Forelimb muscle (tissue), 1 donor: ENCODE measurements at regions not wholly inside any gene's neighbourhood (a gene's known extent, or its start where the extent isn't known, plus 50 kb on each side); places are given as distances from the start of the nearest gene placed in this dataset.
"Not testable (repeated sequence)": the region's sequence is repeated elsewhere in the genome, so short reads cannot be mapped to it uniquely, and the experiment has no call there.

Experiments
- DNase-seq: peaks from one replicate; pipeline ENCODE4 v3.0.0-alpha.2; 2013; ENCODE audit warnings: low read depth

- DNase-seq, result no peak
Measured at GRCh38 chrX:94600077-94600476, 926.1 kb downstream of the FAM133A start.

GRCh38 chrX:94612140-94612539 is 938.1 kb downstream of the FAM133A start:
- DNase-seq, result no peak

GRCh38 chrX:94633237-94633636 is 959.2 kb downstream of the FAM133A start:
- DNase-seq, result no peak

- no peak for DNase-seq
Measured at GRCh38 chrX:94635003-94635402, 961.0 kb downstream of the FAM133A start.

GRCh38 chrX:94645726-94646125 is 971.7 kb downstream of the FAM133A start:
- DNase-seq, result no peak

- DNase-seq, result no peak
Measured at GRCh38 chrX:94655180-94655579, 981.2 kb downstream of the FAM133A start.

GRCh38 chrX:94662689-94663088 is 988.7 kb downstream of the FAM133A start:
- DNase-seq, result no peak

GRCh38 chrX:94676285-94676684 is 1002.3 kb downstream of the FAM133A start:
- DNase-seq, result no peak

- no peak for DNase-seq
Measured at GRCh38 chrX:94686071-94686470, 1012.1 kb downstream of the FAM133A start.

GRCh38 chrX:94695910-94696309 is 1021.9 kb downstream of the FAM133A start:
- no peak for DNase-seq

- not testable (repeated sequence) for DNase-seq
Measured at GRCh38 chrX:94704348-94705256, 1030.6 kb downstream of the FAM133A start.

- DNase-seq, result no peak
Measured at GRCh38 chrX:94721386-94721785, 1047.4 kb downstream of the FAM133A start.

- DNase-seq, result no peak
Measured at GRCh38 chrX:94722578-94722977, 1048.6 kb downstream of the FAM133A start.

GRCh38 chrX:94742772-94743171 is 1068.8 kb downstream of the FAM133A start:
- no peak for DNase-seq

- DNase-seq, result no peak
Measured at GRCh38 chrX:94743478-94743877, 1069.5 kb downstream of the FAM133A start.

- DNase-seq, result no peak
Measured at GRCh38 chrX:94744786-94745185, 1070.8 kb downstream of the FAM133A start.

GRCh38 chrX:94751611-94752010 is 1077.6 kb downstream of the FAM133A start:
- DNase-seq, result no peak

GRCh38 chrX:94752434-94753169 is 1078.6 kb downstream of the FAM133A start:
- DNase-seq, result no peak

GRCh38 chrX:94758130-94758529 is 1084.1 kb downstream of the FAM133A start:
- DNase-seq, result no peak

- DNase-seq, result no peak
Measured at GRCh38 chrX:94775640-94776039, 1101.6 kb downstream of the FAM133A start.

- DNase-seq, result no peak
Measured at GRCh38 chrX:94813541-94813940, 1139.5 kb downstream of the FAM133A start.

GRCh38 chrX:94814216-94814615 is 1140.2 kb downstream of the FAM133A start:
- no peak for DNase-seq

GRCh38 chrX:94830717-94831116 is 1156.7 kb downstream of the FAM133A start:
- no peak for DNase-seq
